NCI-H2107 treated with DMSO at 0.1 percent for 48 hours (cell line): ENCODE measurements at regions not wholly inside any gene's neighbourhood (a gene's known extent, or its start where the extent isn't known, plus 50 kb on each side); places are given as distances from the start of the nearest gene placed in this dataset.

Source experiments
- DNase-seq: peaks from one replicate; lab custom pipeline; 2025; ENCODE audit not compliant: unreplicated experiment; lab: John Stamatoyannopoulos, UW

GRCh38 chr20:39669659-39670058, 707.5 kb downstream of the DHX35 start:
- DNase-seq: no peak

DNA sequence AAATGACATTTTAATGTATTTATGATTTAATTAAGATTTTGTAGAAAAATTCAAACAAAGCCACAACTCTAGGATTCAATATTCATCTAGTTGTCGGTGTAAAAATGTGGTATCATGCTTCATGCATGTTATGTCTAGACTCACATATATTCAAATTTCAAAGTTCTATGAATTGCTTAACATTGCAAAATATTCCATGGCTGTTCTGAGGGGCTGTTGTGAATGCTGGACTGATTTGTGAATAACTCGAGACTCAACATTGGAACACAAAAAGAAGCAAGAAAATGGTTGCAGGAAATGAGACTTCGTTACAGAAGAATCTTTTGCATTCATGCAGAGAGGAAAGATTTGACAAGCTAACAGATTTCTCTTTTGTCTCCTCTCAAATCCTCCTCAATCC, 705.9 kb downstream of the DHX35 start:
- no peak for DNase-seq

DNA sequence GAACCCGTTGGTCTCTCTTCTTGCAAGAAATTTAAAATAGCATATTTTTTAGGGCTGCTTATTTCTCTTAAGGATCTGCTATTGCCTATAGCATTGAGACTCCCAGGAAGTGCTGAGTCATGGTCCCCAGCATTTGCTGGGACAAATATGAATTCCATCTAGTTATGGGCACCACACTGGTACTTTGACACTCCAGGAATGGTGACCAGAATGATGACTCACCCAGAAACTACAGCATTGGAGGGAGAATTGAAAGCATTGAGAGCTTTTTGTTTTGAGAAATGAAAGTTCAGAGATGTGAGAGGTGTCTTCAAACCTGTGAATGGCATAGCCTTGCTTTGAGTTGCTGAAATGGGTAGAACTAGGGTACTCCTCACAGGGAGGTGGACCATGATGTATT, 699.7 kb downstream of the DHX35 start:
- no peak for DNase-seq

GRCh38 chr20:39660965-39661364, 698.8 kb downstream of the DHX35 start:
- no peak for DNase-seq

- DNase-seq: no peak
Measured at GRCh38 chr20:39660226-39660625, 698.1 kb downstream of the DHX35 start.

DNA sequence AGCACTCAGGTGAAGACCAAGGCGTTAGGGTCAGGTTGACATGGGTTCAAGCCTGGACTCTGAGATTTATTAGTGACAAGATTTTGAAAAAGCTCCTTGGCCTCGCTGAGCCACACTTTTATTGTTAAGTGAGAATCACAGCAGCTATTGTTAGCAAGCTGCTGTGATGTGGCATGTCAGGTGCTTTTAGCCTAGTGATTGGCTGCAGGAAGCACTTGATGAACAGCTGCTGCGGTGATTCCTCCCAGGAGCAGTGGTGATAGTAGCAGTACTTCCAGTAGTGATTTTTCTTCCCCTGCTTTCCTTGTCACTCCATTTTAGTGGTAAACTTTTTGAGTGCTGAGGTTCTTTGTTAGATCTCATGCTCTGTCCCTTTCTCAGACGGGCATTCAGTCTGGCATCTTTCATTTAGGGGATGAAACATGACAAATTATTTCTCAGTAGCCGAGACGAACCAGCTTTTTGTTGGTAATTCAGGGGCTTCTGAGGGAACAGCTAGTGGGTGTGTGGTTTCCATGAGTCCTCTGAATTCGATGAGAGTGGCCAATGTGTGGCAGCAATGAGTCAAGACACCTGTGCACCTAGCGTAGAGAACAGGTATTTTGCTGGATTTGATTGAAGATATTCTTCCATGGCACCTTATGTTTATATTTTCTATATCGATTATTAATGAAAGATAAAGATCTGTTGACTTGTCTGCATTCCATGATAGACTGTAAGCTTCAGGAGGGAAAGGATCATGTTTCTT, 696.7 kb downstream of the DHX35 start:
- DNase-seq: no peak

DNA sequence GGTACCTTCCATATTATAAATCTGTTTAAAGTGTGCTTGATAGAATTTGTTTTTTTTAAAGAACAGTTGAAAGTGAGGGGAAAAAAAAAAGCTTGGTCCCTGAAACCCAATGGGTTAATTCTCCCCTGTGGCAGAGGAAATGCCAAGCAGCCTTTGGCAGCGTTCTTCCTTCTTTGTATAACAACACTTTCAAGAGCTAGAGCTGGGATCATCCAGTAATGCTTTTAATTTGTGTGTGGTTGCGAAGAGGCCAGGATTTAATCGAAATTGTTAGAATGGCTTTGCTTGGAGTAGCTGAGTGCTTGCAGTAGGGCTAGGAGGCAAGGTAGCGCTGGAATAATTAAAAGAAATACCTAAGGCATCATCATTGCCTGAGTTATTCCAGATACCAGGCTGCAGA, 692.0 kb downstream of the DHX35 start:
- no peak for DNase-seq

DNA sequence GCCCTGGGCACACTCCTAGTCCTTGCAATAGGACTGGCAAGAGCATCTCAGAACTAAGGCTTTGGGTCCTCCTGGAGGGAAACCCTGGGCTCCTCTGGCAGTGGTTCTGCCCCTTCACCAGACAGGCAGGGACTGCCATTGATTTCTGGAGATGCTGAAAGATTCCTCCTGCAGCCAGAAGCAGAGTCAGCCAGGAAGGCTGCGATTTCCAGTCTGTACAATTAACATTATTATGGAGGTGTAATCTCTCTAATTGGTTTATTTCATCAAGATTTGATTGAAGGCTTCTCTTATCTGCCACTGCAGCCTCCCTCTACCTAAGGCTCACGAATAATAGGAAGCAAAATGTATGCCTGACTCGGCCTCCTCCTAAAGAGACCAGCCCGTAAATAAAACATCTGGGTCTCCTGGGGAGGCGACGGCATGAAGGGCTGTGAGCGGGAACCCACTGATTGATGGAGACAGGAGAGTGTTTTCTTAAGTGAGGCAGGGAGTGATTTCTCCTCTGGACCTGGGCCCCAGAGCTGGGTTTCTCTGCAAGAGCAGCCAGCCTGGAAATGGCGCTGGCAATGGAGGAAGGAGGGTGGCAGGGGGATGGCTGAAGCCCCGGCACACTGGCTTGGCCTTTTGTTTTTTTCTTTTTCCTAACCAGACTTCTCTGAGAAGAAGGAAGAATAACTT, 689.6 kb downstream of the DHX35 start:
- DNase-seq: no peak

DNA sequence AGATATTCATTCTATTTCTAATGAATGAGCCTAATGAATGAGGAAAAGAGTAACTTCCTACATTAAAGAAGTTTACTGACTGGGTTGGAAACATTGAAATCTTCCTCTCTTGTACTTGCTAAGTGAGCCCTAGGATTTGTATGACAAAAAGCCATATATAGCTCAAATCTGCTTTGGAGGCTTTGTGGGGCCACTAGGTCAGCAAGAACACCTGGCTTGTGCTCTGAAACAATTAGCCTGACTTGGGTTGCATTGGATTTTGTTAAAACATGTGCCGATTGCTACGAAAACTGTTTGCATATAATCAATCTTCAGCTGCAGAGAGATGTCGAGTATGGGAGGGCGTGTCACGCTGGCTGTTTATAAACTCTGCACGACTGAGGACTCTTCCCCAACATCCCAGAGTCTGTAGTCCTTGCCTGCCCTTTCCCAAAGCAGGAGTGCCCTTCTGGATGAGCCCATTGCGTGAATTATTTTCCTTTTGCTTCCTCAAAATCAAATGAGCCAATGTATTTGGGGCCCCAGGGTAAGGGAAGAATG, 684.8 kb downstream of the DHX35 start:
- no peak for DNase-seq

- no peak for DNase-seq
Measured at GRCh38 chr20:39645131-39645530, 683.0 kb downstream of the DHX35 start.

DNA sequence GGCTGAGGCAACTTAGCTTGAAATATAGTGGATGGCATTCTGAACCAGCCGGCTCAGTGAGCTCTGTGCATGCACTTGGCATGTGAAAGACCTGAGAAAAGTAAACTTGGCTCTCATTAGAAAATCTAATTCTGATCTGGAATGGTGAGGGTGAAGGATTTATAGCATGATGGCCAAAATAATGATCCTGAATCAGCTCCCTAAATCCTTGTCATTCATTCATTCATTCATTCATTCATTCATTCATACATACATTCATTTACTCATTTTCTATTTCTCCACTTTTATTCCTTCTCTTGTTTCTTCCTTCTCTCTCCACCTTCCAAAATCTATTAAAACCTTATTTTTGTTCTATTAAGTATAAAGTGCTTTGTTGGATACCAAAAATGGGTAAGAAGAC, 681.1 kb downstream of the DHX35 start:
- DNase-seq: no peak

GRCh38 chr20:39641423-39641822, 679.3 kb downstream of the DHX35 start:
- DNase-seq: no peak

DNA sequence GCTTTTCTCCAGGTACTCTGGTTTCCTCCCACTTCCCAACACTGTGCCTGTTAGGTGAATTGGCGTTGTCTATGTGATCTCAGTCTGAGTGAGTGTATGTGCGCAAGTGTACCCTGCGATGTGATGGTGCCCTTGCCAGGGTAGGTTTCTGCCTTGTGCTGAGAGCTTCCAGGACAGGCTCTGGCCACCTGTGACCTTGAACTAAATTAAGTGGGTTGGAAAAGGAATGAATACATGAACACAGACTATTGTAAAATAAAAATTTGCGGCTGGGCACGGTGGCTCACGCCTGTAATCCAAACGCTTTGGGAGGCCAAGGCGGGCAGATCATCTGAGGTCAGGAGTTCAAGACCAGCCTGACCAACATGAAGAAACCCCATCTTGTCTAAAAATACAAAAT, 678.0 kb downstream of the DHX35 start:
- DNase-seq: no peak

- no peak for DNase-seq
Measured at GRCh38 chr20:39638731-39639130, 676.6 kb downstream of the DHX35 start.

DNA sequence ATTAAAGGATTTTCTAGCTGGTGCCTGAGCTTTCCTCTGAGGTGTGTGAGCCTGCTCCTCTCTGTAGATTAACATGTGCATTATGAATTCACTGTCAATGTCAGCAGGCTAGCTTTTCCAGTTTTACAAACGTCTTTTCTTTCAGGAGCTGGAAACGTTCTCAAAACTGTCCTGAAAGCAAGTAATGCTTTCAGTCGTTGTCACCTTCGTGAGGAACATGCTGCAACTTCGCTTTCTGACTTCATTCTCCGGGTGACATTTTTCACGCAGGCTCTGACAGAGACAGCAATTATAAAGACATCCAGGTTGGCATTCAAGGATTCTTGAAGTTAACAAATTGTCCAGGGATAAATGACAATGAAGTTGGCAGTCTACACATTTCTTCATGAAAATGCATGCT, 671.5 kb downstream of the DHX35 start:
- DNase-seq: no peak

DNA sequence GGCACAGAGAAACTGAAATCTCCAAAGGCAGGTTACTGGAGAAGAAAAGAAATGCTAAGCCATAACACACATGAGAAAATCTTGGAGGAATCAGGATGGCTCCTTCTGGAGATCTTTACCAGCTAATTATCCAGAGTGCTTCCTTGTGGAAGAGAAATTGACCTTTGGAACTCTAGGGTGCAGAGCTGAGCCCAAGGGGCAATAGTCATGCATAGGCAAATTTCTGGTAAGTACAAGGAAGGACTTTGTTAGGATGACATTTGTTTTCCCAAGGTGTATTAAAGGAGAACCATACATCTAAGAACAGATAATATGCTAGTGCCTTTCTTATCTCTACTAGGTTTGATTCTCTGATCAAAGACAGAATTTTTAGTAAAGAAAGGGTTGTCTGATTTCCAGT, 670.6 kb downstream of the DHX35 start:
- no peak for DNase-seq

DNA sequence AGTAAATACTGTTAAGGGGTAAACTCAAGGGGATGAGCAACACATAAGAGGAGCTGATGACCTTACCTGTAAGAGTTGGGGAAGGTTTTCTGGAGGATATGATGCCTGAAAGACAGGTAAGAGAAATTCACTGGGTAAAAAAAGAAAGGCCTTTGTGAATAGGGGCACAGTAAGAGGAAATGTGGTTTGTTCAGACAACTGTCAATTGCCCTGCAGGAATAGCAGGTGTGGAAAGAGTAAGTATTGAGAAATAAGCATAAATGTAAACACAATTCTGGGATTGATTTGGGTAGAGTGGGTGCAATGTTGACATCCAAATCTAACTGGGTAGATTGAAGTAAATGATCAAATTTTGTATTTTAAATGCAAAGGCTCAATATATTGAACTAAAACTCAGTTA, 670.0 kb downstream of the DHX35 start:
- DNase-seq: no peak

DNA sequence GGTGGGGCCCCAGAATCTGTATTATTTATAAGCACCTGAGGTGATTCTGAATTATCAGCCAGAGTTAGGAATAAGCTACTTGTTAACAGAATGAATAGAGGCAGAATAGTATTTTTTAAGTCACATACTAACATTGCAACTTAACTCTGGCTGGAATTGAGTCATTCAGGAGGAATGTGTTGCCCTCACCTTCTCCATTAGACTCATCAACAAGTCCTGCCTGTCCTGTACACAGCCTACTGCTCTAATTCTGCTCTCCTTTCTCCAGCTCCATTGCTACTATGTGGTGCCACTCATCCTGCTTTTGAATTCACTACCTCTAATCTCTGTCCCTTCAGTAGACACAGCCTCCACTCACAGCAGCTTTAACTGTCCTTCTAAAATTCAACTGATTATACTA, 669.4 kb downstream of the DHX35 start:
- DNase-seq: no peak

DNA sequence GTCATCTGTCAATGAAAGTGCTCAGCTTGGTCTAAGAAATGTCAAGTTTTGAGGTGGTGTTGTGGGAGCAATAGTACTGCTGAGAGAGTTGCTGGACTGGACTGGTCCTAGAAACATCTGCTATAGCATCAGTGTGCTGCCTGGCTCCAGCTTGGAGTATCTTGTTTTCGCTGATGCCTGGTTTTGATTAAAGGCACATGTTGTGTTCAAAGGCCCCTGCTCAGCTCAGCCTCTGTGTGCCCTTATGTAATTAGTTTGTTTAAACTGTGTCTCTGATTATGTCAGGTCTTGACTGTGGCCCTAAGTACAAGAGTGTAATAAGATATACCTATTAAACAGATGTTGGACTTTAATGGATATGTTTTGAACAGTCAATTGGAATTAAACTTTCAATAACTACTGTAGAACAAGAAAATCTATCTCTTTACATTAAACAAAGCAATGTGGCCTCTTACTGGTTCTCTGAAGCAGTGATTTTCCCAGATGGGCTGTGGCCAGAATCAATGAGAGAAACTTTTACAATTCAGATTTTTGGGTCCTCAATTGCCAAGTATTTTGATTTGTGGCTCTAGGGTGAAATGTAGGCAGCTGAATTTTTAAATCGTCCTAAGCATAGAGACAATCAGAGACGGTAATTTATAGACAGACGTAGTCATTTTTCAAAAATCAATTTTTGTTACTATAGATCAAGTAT, 668.2 kb downstream of the DHX35 start:
- no peak for DNase-seq

GRCh38 chr20:39627765-39628164, 665.6 kb downstream of the DHX35 start:
- DNase-seq: no peak

DNA sequence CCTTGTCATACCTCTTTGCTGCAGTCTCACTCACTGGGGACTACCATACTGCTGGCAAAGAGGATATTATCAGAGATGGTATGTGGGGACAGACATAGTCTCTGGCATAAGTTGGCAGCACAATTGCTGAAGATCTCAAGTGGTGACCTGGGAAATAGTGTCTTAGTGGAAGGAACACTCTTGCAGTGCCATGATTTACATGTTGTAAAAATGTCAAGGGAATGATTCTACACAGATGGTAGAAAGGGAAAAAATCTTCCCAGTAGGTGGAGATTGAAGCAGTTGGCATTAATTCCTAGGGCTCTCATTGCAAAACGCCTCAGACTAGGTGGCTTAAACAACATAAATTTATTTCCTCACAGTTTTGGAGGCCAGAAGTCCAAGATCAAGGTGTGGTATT, 662.2 kb downstream of the DHX35 start:
- no peak for DNase-seq
